ENCODE measurements at regions not wholly inside any gene's neighbourhood (a gene's known extent, or its start where the extent isn't known, plus 50 kb on each side); places are given as distances from the start of the nearest gene placed in this dataset.

GRCh38 chr10:44197646-44198045, 187.3 kb downstream of the CXCL12 start:
- 100% methylated on average over 3 of the region's 3 CpGs for WGBS (ENCODE audit: insufficient coverage)
- TF ChIP-seq CTCF (IDR thresholded peaks at IDR 0.05) = no peak

GRCh38 chr10:44196336-44196735, 188.6 kb downstream of the CXCL12 start:
- Histone ChIP-seq H3K4me1 (ENCODE audit: control insufficient read depth, insufficient read depth, low read length) (no peaks in the 10 kb centered on the region), H3K36me3 (ENCODE audit: control insufficient read depth, insufficient read depth, low read length) (no peaks in the 10 kb centered on the region), H3K9me3 (ENCODE audit: control insufficient read depth, insufficient read depth, low read length) (no peaks in the 10 kb centered on the region), H3K27ac (ENCODE audit: low read length) (no peak overlapping the region), H3K4me3 (ENCODE audit: low read length) (no peak overlapping the region), H3K27me3 (ENCODE audit: control insufficient read depth, insufficient read depth, low read length) (no peaks in the 10 kb centered on the region)
- Mint-ChIP-seq H3K27ac (no peak overlapping the region), H3K4me3 (no peak overlapping the region), H3K4me1 (no peaks in the 10 kb centered on the region), H3K36me3 (no peaks in the 10 kb centered on the region), H3K27me3 (ENCODE audit: low read depth in 2 of 2) (peaks cover 0 to 6% of the 10 kb centered on the region in 2 donors), H3K9me3 (no peaks in the 10 kb centered on the region)
- ATAC-seq = no peak
- no peak for TF ChIP-seq CTCF (IDR thresholded peaks at IDR 0.05)
- no peak for DNase-seq
- intact Hi-C loops (cut with micrococcal nuclease) = no loop called here
- 81% methylated on average over 5 of the region's 5 CpGs for WGBS (ENCODE audit: insufficient coverage)

More at GRCh38 chr10:44197646-44198045, 187.3 kb downstream of the CXCL12 start:
- Mint-ChIP-seq H3K4me1 (no peaks in the 10 kb centered on the region), H3K27me3 (ENCODE audit: low read depth in 2 of 2) (peaks cover 0 to 6% of the 10 kb centered on the region in 2 donors), H3K9me3 (no peaks in the 10 kb centered on the region), H3K4me3 (no peak overlapping the region), H3K36me3 (no peaks in the 10 kb centered on the region), H3K27ac (no peak overlapping the region)
- no peaks in the 10 kb centered on the region for H3K36me3 ChIP-seq (ENCODE audit: control insufficient read depth, insufficient read depth, low read length)
- no peaks in the 10 kb centered on the region for H3K9me3 ChIP-seq (ENCODE audit: control insufficient read depth, insufficient read depth, low read length)
- H3K4me1 ChIP-seq (ENCODE audit: control insufficient read depth, insufficient read depth, low read length) = no peaks in the 10 kb centered on the region
- intact Hi-C loops (cut with micrococcal nuclease) = no loop called here
- H3K4me3 ChIP-seq (ENCODE audit: low read length) = no peak overlapping the region
- ATAC-seq (no peak), DNase-seq (no peak)
- H3K27me3 ChIP-seq (ENCODE audit: control insufficient read depth, insufficient read depth, low read length) = no peaks in the 10 kb centered on the region
- H3K27ac ChIP-seq (ENCODE audit: low read length) = no peak overlapping the region

- H3K9me3 ChIP-seq (ENCODE audit: control insufficient read depth, insufficient read depth, low read length) = no peaks in the 10 kb centered on the region
- H3K27me3 ChIP-seq (ENCODE audit: control insufficient read depth, insufficient read depth, low read length) = no peaks in the 10 kb centered on the region
- Mint-ChIP-seq H3K4me1 (no peaks in the 10 kb centered on the region), H3K36me3 (no peaks in the 10 kb centered on the region), H3K9me3 (peaks cover 0 to 2% of the 10 kb centered on the region in 2 donors), H3K27me3 (ENCODE audit: low read depth in 2 of 2) (peaks cover 0 to 6% of the 10 kb centered on the region in 2 donors), H3K27ac (no peak overlapping the region), H3K4me3 (no peak overlapping the region)
- intact Hi-C loops (cut with micrococcal nuclease) = no loop called here
- H3K27ac ChIP-seq (ENCODE audit: low read length) = no peak overlapping the region
- H3K4me1 ChIP-seq (ENCODE audit: control insufficient read depth, insufficient read depth, low read length) = no peaks in the 10 kb centered on the region
- ATAC-seq (no peak), DNase-seq (no peak)
- no peak overlapping the region for H3K4me3 ChIP-seq (ENCODE audit: low read length)
- 66% methylated on average over 2 of the region's 2 CpGs for WGBS (ENCODE audit: insufficient coverage)
- TF ChIP-seq CTCF (IDR thresholded peaks at IDR 0.05) = no peak
- H3K36me3 ChIP-seq (ENCODE audit: control insufficient read depth, insufficient read depth, low read length) = no peaks in the 10 kb centered on the region
Measured at GRCh38 chr10:44196008-44196320, 188.9 kb downstream of the CXCL12 start.

- Mint-ChIP-seq H3K27me3 (ENCODE audit: low read depth in 2 of 2) (peaks cover 0 to 6% of the 10 kb centered on the region in 2 donors), H3K4me3 (no peak overlapping the region), H3K27ac (no peak overlapping the region), H3K36me3 (no peaks in the 10 kb centered on the region), H3K9me3 (peaks cover 2 to 3% of the 10 kb centered on the region in 2 donors), H3K4me1 (no peaks in the 10 kb centered on the region)
- H3K9me3 ChIP-seq (ENCODE audit: control insufficient read depth, insufficient read depth, low read length) = no peaks in the 10 kb centered on the region
- no peak overlapping the region for H3K4me3 ChIP-seq (ENCODE audit: low read length)
- intact Hi-C loops (cut with micrococcal nuclease) = no loop called here
- no peak for ATAC-seq
- no peak for DNase-seq
- H3K4me1 ChIP-seq (ENCODE audit: control insufficient read depth, insufficient read depth, low read length) = no peaks in the 10 kb centered on the region
- WGBS (ENCODE audit: insufficient coverage) = 53% methylated on average over 8 of the region's 9 CpGs
- no peak for TF ChIP-seq CTCF (IDR thresholded peaks at IDR 0.05)
- no peaks in the 10 kb centered on the region for H3K36me3 ChIP-seq (ENCODE audit: control insufficient read depth, insufficient read depth, low read length)
- H3K27me3 ChIP-seq (ENCODE audit: control insufficient read depth, insufficient read depth, low read length) = no peaks in the 10 kb centered on the region
- no peak overlapping the region for H3K27ac ChIP-seq (ENCODE audit: low read length)
Measured at GRCh38 chr10:44195112-44196007, 189.5 kb downstream of the CXCL12 start.
